Activated naive CD8-positive, alpha-beta T cell treated with anti-CD3 and anti-CD28 coated beads for 36 hours (primary cell): ENCODE measurements at regions not wholly inside any gene's neighbourhood (a gene's known extent, or its start where the extent isn't known, plus 50 kb on each side); places are given as distances from the start of the nearest gene placed in this dataset.

ENCODE experiments used
- DNase-seq: peaks from one replicate; pipeline ENCODE4 v3.0.0; 2021
- H3K27ac Mint-ChIP-seq: one replicate; pipeline ENCODE4 v1.8.0; 2022; ENCODE audit warnings: mild to moderate bottlenecking, moderate library complexity, mixed read lengths
- H3K27me3 Mint-ChIP-seq: one replicate; pipeline ENCODE4 v1.8.0; 2022; ENCODE audit warnings: mild to moderate bottlenecking, mixed read lengths
- H3K36me3 Mint-ChIP-seq: one replicate; pipeline ENCODE4 v1.8.0; 2021; ENCODE audit warnings: mild to moderate bottlenecking, mixed read lengths
- H3K4me1 Mint-ChIP-seq: one replicate; pipeline ENCODE4 v1.8.0; 2021; ENCODE audit warnings: mixed read lengths
- H3K4me3 Mint-ChIP-seq: one replicate; pipeline ENCODE4 v1.8.0; 2022; ENCODE audit warnings: mild to moderate bottlenecking, moderate library complexity, mixed read lengths
- H3K9me3 Mint-ChIP-seq: one replicate; pipeline ENCODE4 v1.8.0; 2022; ENCODE audit warnings: mixed read lengths

DNA sequence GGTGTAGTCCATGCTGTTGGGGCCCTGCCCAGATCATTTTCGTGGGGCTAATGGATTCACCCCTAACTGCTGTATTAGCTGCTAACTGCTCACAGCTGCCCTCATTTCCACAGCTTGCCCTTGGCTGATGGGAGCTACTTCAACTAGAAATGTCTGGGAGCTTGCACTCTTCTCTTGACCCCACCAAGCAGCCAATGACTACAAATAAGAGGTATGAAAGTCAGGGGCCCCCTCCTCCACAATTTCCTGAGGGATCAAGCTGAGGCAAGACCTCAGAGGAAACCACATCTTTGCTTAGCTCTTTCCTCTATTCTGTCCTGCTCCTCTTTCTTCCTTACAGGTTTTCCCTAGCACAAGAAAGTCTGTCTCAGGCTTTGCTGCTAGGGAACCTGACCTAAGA is 397.5 kb downstream of the MLLT3 start:
- Mint-ChIP-seq H3K9me3 (peaks cover 11% of the 10 kb centered on the region), H3K27me3 (no peaks in the 10 kb centered on the region), H3K36me3 (peaks cover 2% of the 10 kb centered on the region), H3K27ac (no peak overlapping the region), H3K4me3 (no peak overlapping the region), H3K4me1 (peaks cover 25% of the 10 kb centered on the region)
- DNase-seq = no peak

DNA sequence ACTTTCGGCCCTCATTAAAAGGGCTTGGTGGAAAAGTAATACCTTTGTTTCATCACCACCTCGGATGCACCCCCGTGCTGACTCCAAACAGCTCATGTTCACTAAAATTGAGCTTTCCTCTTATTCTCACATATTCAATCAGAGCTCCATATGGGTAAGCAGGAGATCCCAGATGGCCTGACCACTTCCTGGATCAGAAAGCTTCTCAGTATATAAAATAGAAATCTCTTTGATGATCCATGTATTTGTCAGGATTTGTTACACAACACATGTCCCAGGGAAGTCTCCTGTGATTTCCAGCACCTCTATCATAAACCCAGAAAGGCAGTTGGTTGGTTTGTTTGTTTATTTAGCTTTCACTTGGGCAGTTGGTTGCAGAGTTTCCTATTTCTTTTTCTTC is 402.0 kb downstream of the MLLT3 start:
- H3K9me3 Mint-ChIP-seq = peaks cover 9% of the 10 kb centered on the region
- H3K36me3 Mint-ChIP-seq = peaks cover 2% of the 10 kb centered on the region
- peaks cover 4% of the 10 kb centered on the region for H3K4me1 Mint-ChIP-seq
- no peak overlapping the region for H3K27ac Mint-ChIP-seq
- no peak overlapping the region for H3K4me3 Mint-ChIP-seq
- H3K27me3 Mint-ChIP-seq = no peaks in the 10 kb centered on the region
- no peak for DNase-seq

DNA sequence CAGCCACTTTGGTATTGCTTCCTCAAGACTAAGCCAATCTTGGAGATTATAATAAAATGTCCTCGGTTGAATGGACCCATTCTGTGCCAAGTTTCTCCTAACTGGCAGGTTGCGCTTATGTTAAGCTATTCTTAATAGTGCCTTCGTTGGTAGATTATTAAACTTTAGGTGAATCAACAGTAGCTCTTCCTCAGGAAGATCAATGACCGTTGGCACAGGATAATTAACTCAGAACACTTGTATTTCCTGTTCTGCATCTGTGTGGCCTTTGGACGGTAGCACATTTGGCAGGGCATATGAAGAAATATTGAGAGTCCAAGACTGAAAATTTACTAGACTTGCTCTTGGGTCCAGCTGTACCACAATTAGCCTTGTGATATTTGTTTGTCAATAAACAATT is 402.9 kb downstream of the MLLT3 start:
- Mint-ChIP-seq H3K4me3 (no peak overlapping the region), H3K27ac (no peak overlapping the region), H3K9me3 (peaks cover 7% of the 10 kb centered on the region), H3K27me3 (no peaks in the 10 kb centered on the region), H3K4me1 (peaks cover 4% of the 10 kb centered on the region), H3K36me3 (peaks cover 2% of the 10 kb centered on the region)
- no peak for DNase-seq

DNA sequence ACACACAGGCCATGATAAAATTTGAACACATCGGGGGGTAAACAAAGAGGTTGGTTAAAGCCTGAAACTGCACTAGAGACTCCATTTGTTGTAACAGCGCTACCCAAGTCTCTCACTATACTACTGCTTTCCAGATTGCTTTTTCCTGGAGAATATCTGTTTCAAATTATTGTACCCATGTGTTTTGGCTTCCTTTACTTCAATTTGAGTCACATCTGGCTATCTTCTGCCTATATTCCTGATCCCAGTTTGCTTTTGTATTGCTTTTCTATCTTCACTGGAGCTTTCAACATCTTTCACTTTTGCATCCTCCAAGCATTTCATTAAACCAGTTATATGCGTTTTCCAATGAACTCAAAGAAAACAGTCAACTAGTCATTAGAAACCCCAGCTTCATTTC is 404.7 kb downstream of the MLLT3 start:
- no peak for DNase-seq
- H3K27ac Mint-ChIP-seq = no peak overlapping the region
- H3K36me3 Mint-ChIP-seq = peaks cover 2% of the 10 kb centered on the region
- no peaks in the 10 kb centered on the region for H3K9me3 Mint-ChIP-seq
- H3K4me1 Mint-ChIP-seq = peaks cover 9% of the 10 kb centered on the region
- no peak overlapping the region for H3K4me3 Mint-ChIP-seq
- H3K27me3 Mint-ChIP-seq = no peaks in the 10 kb centered on the region

DNA sequence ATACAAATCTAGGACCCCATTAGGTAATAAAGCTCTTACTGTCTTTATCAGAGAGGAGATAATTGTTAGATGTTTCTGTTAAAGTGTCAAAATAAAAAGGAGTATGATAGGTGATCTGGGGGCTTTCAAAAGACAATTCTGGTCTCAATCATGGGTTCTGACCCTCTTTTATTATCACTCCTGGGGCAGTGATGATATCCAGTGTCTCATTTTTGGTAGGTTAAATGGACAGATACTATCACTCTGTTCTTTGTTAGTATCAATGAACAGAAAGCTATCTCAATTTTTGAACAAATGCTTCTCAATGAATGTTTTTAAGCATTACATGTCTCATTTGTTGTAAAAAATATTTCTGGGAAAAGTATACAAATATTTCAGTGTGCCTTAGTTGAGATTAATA is 405.9 kb downstream of the MLLT3 start:
- no peaks in the 10 kb centered on the region for H3K27me3 Mint-ChIP-seq
- no peak for DNase-seq
- peaks cover 8% of the 10 kb centered on the region for H3K4me1 Mint-ChIP-seq
- peaks cover 2% of the 10 kb centered on the region for H3K36me3 Mint-ChIP-seq
- H3K27ac Mint-ChIP-seq = no peak overlapping the region
- no peaks in the 10 kb centered on the region for H3K9me3 Mint-ChIP-seq
- H3K4me3 Mint-ChIP-seq = no peak overlapping the region

DNA sequence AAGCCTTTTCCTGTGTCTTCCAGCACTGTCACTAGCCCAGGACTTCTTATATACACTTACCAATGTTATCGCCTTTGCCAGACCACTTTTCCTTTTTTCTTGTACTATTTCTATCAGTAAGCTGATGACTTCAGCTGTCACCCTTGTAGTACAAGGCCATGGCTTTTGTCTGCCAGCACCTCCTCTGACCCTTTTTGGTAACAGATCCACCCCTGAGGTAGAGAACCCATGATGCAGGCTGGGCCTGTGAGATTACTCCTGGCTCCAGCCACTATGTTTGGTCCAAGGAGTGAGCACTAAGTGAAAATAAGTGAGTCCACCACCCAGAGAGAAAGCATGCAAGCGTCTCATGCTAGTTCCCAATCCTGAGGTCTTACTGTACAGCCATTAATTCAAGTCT is 406.7 kb downstream of the MLLT3 start:
- Mint-ChIP-seq H3K4me3 (no peak overlapping the region), H3K9me3 (no peaks in the 10 kb centered on the region), H3K36me3 (no peaks in the 10 kb centered on the region), H3K27me3 (no peaks in the 10 kb centered on the region), H3K27ac (no peak overlapping the region), H3K4me1 (peaks cover 8% of the 10 kb centered on the region)
- DNase-seq = no peak

DNA sequence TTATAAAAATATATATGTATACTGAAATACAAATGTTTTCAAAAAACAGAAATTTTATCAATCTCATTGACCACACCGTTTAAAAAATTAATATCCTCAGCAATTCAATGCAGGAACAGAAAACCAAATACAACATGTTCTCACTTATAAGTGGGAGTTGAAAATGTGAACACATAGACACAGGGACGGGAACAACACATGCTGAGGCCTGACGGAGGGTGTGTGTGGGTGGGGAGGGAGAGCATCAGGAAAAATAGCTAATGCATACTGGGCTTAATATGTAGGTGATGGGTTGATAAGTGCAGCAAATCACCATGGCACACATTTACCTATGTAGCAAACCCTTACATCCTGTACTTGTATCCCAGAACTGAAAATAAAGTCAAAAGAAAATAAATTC is 409.5 kb downstream of the MLLT3 start:
- Mint-ChIP-seq H3K9me3 (peaks cover 4% of the 10 kb centered on the region), H3K4me3 (no peak overlapping the region), H3K36me3 (peaks cover 2% of the 10 kb centered on the region), H3K27me3 (no peaks in the 10 kb centered on the region), H3K4me1 (peaks cover 31% of the 10 kb centered on the region), H3K27ac (no peak overlapping the region)
- DNase-seq = no peak

DNA sequence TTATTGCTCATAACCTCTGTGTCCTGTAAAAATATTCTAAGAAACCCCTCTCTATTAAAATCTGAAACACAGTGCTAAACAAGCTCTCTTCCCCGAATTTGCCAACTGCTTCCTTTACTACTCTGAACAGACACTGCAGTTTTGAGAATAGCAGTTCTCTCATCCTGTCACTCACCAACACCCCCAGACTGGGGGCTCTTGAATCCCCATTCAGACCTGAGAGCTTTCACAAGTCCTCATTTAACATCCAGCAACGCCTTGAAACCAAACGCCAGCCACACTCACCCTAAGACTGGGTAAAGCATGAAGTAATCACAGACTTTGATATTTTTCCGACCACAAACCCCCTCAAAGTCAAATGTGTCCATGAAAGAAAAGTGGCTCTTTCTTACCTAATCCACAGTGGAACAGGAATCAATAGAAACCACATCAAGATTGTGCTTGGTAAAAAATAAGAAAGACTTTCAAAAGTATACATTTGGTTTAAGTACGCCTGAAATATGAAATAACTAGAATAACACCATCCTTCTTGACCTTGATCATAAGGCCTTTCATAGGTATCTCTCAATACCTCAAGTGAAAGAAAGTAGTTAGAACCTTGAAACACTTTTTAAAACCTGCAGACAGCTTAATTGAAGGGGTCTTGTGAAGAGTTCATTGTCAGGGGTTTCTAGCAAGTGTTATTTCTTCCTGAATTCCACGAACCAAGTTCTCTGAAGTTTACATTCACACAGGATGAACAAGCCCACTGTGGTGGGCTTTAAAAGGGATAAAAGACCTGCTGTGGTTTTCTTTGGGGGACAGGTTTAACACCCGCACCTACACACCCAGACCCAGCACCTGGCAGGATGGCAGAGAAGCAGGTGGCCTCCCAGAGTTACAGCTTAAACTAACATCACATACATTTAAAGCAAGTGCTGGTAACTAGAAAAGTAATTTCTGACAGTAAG is 412.6 kb downstream of the MLLT3 start:
- DNase-seq = peak; percentile 83
- Mint-ChIP-seq H3K27ac (peak overlapping the region; percentile 99), H3K9me3 (peaks cover 4% of the 10 kb centered on the region), H3K27me3 (no peaks in the 10 kb centered on the region), H3K4me3 (peak overlapping the region; percentile 37), H3K36me3 (peaks cover 2% of the 10 kb centered on the region), H3K4me1 (peaks cover 37% of the 10 kb centered on the region)

DNA sequence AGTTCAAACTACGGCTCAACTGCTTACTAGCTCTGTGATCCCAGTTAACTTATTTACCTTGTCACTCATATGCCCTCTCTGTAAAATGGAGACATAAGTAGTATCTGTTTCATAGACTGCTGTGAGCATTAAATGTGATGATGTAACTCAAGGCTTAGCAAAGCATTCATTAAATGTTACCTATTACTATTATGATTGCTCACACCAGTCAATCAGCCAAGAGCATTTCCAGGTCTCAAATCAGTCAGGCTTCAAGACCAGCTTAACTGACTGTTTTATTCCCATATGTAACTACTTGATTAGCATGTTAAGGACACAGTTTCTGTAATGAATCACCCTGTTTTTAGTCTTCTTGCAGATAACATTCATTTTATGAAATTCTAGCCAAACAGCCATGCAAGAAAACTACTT is 413.3 kb downstream of the MLLT3 start:
- peaks cover 4% of the 10 kb centered on the region for H3K9me3 Mint-ChIP-seq
- H3K27me3 Mint-ChIP-seq = no peaks in the 10 kb centered on the region
- peaks cover 2% of the 10 kb centered on the region for H3K36me3 Mint-ChIP-seq
- peaks cover 35% of the 10 kb centered on the region for H3K4me1 Mint-ChIP-seq
- H3K27ac Mint-ChIP-seq = peak overlapping the region; percentile 99
- DNase-seq = peak; percentile 10
- H3K4me3 Mint-ChIP-seq = peak overlapping the region; percentile 20

DNA sequence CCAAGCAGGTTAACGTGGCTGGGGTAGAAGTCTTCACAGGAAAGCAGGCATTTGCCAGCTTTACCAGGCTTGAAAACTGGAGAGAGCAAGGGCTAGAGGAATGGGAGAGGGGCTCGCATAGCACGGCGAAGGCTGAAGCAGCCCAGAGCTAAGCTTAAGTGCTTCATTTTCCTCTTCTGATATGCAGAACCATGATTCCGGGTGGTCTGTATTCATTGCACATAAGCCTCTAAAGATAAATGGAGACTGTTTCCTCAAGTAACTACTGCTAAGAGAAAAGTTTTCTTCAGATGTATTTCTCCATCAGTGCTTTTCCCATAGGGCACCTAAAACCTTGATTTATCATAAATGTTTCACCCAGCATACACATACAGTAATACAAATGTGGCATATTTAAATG is 414.1 kb downstream of the MLLT3 start:
- no peak overlapping the region for H3K4me3 Mint-ChIP-seq
- DNase-seq = no peak
- peak overlapping the region; percentile 99 for H3K27ac Mint-ChIP-seq
- H3K4me1 Mint-ChIP-seq = peaks cover 34% of the 10 kb centered on the region
- peaks cover 4% of the 10 kb centered on the region for H3K9me3 Mint-ChIP-seq
- no peaks in the 10 kb centered on the region for H3K27me3 Mint-ChIP-seq
- peaks cover 2% of the 10 kb centered on the region for H3K36me3 Mint-ChIP-seq

DNA sequence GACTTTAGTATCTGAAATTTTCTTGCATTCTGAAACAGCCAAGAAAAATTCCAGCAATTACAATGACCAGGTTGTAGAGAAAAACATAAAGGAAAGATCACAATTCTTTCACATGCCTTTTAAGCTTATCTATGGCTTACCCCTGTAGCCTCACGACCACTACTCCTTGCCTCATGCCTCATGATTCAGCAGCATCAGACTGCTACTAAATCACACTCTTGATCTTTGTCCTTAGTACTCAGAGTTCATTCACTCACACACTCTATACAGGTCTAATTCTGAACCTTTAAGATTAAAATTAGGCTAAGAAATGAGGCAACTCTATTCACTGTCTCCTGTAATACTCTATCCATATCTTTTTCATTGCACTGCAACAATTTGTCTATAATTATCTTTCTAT is 415.1 kb downstream of the MLLT3 start:
- peak overlapping the region; percentile 28 for H3K27ac Mint-ChIP-seq
- H3K9me3 Mint-ChIP-seq = peaks cover 4% of the 10 kb centered on the region

DNA sequence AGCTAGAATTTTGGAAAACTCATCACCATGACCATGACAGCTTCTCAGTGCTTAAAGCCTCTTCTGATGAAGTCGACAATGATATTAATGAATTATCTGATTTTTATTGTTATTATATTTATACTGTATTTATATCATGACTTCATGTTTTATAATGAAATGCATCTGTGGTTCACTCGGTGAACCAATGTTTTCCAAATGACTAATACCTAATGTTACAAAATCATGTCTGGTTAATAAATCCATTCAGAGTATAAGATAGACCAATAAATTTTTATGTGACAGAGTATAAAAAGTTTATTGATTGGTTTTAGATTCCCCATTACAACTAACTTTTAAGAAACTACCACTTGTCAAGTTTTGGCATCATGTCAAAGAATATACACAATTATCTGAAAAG is 416.5 kb downstream of the MLLT3 start:
- H3K36me3 Mint-ChIP-seq = peaks cover 6% of the 10 kb centered on the region
- peaks cover 13% of the 10 kb centered on the region for H3K27me3 Mint-ChIP-seq
- no peak overlapping the region for H3K27ac Mint-ChIP-seq
- peaks cover 5% of the 10 kb centered on the region for H3K9me3 Mint-ChIP-seq
- H3K4me3 Mint-ChIP-seq = no peak overlapping the region
- no peak for DNase-seq
- peaks cover 36% of the 10 kb centered on the region for H3K4me1 Mint-ChIP-seq

More for the DNA sequence above, 415.1 kb downstream of the MLLT3 start:
- H3K36me3 Mint-ChIP-seq = peaks cover 2% of the 10 kb centered on the region
- DNase-seq = no peak
- H3K27me3 Mint-ChIP-seq = peaks cover 4% of the 10 kb centered on the region
- H3K4me1 Mint-ChIP-seq = peaks cover 35% of the 10 kb centered on the region
- H3K4me3 Mint-ChIP-seq = no peak overlapping the region

DNA sequence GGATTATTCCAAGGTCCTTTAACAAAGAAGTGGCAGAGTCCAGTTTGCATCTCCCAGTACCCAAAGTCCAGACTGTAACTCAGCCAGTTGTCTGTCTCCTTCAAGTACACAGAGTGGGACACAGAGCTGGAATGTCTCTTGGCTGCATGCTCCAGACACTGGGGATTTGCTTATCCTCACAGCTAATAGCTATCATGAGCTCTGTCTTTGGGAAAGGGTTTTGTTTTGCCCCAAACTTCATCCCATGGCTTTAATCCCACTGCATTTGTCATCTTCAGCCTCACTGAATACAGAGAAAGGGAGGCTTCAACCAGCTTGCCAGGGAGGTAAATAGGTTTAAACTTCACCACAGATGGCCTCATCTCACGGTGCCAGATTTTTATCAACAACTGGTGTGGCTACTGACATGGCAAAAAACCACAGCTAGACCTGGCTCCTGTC is 412.2 kb upstream of the SLC24A2 start:
- Mint-ChIP-seq H3K9me3 (peaks cover 5% of the 10 kb centered on the region), H3K4me3 (no peak overlapping the region), H3K27me3 (peaks cover 13% of the 10 kb centered on the region), H3K4me1 (peaks cover 12% of the 10 kb centered on the region), H3K36me3 (peaks cover 4% of the 10 kb centered on the region), H3K27ac (peak overlapping the region; percentile 26)
- DNase-seq = no peak

DNA sequence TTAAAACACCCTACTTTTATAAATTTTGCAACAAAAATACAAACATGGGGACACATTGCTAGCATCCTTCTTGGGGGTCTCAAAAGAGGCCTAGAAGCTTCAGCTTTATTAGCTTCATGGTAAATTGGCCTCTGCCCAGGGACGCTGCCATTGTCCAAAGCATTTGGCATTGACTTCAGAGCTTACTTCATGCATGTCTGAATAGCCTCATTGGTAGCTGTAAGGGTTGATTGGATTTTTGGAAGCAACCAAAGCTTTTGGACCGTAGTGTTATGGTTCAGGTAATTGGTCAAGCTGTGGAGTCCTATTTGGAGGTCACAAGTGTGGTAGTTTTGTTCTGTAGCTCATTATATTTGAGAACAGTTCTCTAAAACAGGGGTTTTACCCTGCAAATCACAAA is 411.7 kb upstream of the SLC24A2 start:
- DNase-seq = no peak
- Mint-ChIP-seq H3K27me3 (peaks cover 13% of the 10 kb centered on the region), H3K9me3 (peaks cover 7% of the 10 kb centered on the region), H3K4me3 (no peak overlapping the region), H3K4me1 (peaks cover 12% of the 10 kb centered on the region), H3K36me3 (peaks cover 4% of the 10 kb centered on the region), H3K27ac (no peak overlapping the region)

DNA sequence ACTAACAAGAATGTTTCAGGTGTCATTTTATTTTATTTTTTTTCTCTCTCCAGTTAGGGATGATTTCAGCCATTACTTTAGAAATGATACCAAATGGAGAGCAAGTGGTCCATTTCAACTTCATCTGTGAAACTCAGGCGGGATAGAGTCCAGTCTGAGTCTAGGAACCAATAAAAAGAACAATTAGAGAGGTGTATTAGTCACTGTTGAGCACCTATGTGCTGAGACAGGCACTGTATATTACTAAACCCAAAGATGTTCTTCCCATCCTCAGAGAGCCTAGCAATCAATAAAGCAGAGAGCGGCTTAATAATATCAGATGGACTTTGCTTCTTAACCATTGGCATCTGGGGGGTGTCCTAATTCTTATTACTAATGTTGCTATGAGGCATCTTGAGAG is 410.3 kb upstream of the SLC24A2 start:
- Mint-ChIP-seq H3K36me3 (peaks cover 6% of the 10 kb centered on the region), H3K27ac (no peak overlapping the region), H3K4me1 (peaks cover 12% of the 10 kb centered on the region), H3K9me3 (peaks cover 14% of the 10 kb centered on the region), H3K27me3 (peaks cover 13% of the 10 kb centered on the region), H3K4me3 (no peak overlapping the region)
- DNase-seq = no peak
